GM23338 (cell line): ENCODE measurements at regions not wholly inside any gene's neighbourhood (a gene's known extent, or its start where the extent isn't known, plus 50 kb on each side); places are given as distances from the start of the nearest gene placed in this dataset.

Experiments used
- ATAC-seq: fragments of 200-7000 bp; cut with Tn5 transposase; 3 replicates; pipeline ENCODE4 v1.9.1; 2020
- DNase-seq: peaks from one replicate; pipeline ENCODE4 v3.0.0-alpha.2; 2015; ENCODE audit warnings: low spot score
- H2AFZ ChIP-seq: fragments of 200-600 bp; sonication (generic); 2 replicates; pipeline ENCODE4 v1.8.0; 2016; ENCODE audit warnings: antibody characterized with exemption, mild to moderate bottlenecking, moderate library complexity
- H3F3A ChIP-seq: fragments of 200-600 bp; sonication (generic); replicated peaks from 2 replicates; pipeline ENCODE4 v1.8.0; 2017; ENCODE audit warnings: antibody characterized with exemption, mixed run types, low read depth
- H3K27ac ChIP-seq: fragments of 200-600 bp; sonication (generic); 2 replicates; pipeline ENCODE4 v1.6.1; 2016; ENCODE audit warnings: low read depth
- H3K27me3 ChIP-seq: fragments of 200-600 bp; sonication (generic); 2 replicates; pipeline ENCODE4 v1.8.0; 2016; ENCODE audit warnings: mild to moderate bottlenecking, mixed run types, moderate library complexity; ENCODE audit not compliant: insufficient read depth
- H3K36me3 ChIP-seq: fragments of 200-600 bp; sonication (generic); 2 replicates; pipeline ENCODE4 v1.8.0; 2016; ENCODE audit warnings: mild to moderate bottlenecking; ENCODE audit not compliant: insufficient read depth
- H3K4me1 ChIP-seq: fragments of 200-600 bp; sonication (generic); 2 replicates; pipeline ENCODE4 v1.8.0; 2016; ENCODE audit warnings: mild to moderate bottlenecking, moderate library complexity; ENCODE audit not compliant: insufficient read depth
- H3K4me2 ChIP-seq: fragments of 200-600 bp; sonication (generic); 2 replicates; pipeline ENCODE4 v1.7.1; 2017; ENCODE audit warnings: mixed run types
- H3K4me3 ChIP-seq: fragments of 200-600 bp; sonication (generic); 2 replicates; pipeline ENCODE4 v1.6.1; 2016; ENCODE audit warnings: mixed run types
- H3K79me2 ChIP-seq: fragments of 200-600 bp; sonication (generic); replicated peaks from 2 replicates; pipeline ENCODE4 v1.8.0; 2017; ENCODE audit warnings: mild to moderate bottlenecking; ENCODE audit not compliant: insufficient read depth
- H3K9me2 ChIP-seq: fragments of 200-600 bp; sonication (generic); 2 replicates; pipeline ENCODE4 v1.8.0; 2017; ENCODE audit not compliant: insufficient read depth
- H4K20me1 ChIP-seq: fragments of 200-600 bp; sonication (generic); replicated peaks from 2 replicates; pipeline ENCODE4 v1.8.0; 2017; ENCODE audit warnings: mild to moderate bottlenecking; ENCODE audit not compliant: insufficient read depth
- H3K27ac Mint-ChIP-seq: 2 replicates; pipeline ENCODE4 v1.8.0; 2020; ENCODE audit warnings: inconsistent platforms, mild to moderate bottlenecking, moderate library complexity, mixed read lengths
- H3K27me3 Mint-ChIP-seq: 3 replicates; pipeline ENCODE4 v1.8.0; 2022; ENCODE audit warnings: low read depth, mild to moderate bottlenecking, moderate library complexity, mixed read lengths, inconsistent platforms; ENCODE audit not compliant: insufficient read depth, poor library complexity
- H3K36me3 Mint-ChIP-seq: 3 replicates; pipeline ENCODE4 v1.8.0; 2021; ENCODE audit warnings: low read depth, mild to moderate bottlenecking, inconsistent platforms, moderate library complexity, mixed read lengths
- H3K4me1 Mint-ChIP-seq: 3 replicates; pipeline ENCODE4 v1.8.0; 2020; ENCODE audit warnings: mild to moderate bottlenecking, inconsistent platforms, mixed read lengths
- H3K4me3 Mint-ChIP-seq: 3 replicates; pipeline ENCODE4 v1.8.0; 2021; ENCODE audit warnings: moderate library complexity, mild to moderate bottlenecking, inconsistent platforms, mixed read lengths
- H3K9me3 Mint-ChIP-seq: 3 replicates; pipeline ENCODE4 v1.8.0; 2020; ENCODE audit warnings: moderate library complexity, mild to moderate bottlenecking, inconsistent platforms, mixed read lengths
- CREB1 ChIP-seq: fragments of 250-450 bp; sonication (Bioruptor Pico); IDR thresholded peaks from 2 replicates; pipeline ENCODE4 v1.5.0; 2020; ENCODE audit warnings: low read depth, mild to moderate bottlenecking, moderate library complexity
- EZH2 ChIP-seq: fragments of 200-600 bp; sonication (generic); IDR thresholded peaks from one replicate; pipeline ENCODE4 v1.8.0; 2017; ENCODE audit warnings: antibody characterized with exemption, mild to moderate bottlenecking, low read depth; ENCODE audit not compliant: unreplicated experiment
- EZH2phosphoT487 ChIP-seq: fragments of 200-600 bp; sonication (generic); IDR thresholded peaks from one replicate; pipeline ENCODE4 v1.8.1; 2018; ENCODE audit warnings: antibody characterized with exemption; ENCODE audit not compliant: unreplicated experiment
- JUNB ChIP-seq: IDR thresholded peaks from one replicate; pipeline ENCODE4 v1.6.1; 2016; ENCODE audit warnings: antibody characterized with exemption; ENCODE audit not compliant: unreplicated experiment
- POLR2AphosphoS5 ChIP-seq: IDR thresholded peaks from 2 replicates; pipeline ENCODE4 v1.6.1; 2016; ENCODE audit warnings: antibody characterized with exemption, low read depth
- ZNF114 ChIP-seq: fragments of 250-450 bp; sonication (Bioruptor Pico); IDR thresholded peaks from 2 replicates; pipeline ENCODE4 v1.5.0; 2020; ENCODE audit warnings: mild to moderate bottlenecking, moderate library complexity
- ZNF331 ChIP-seq: fragments of 250-450 bp; sonication (Bioruptor Pico); IDR thresholded peaks from 2 replicates; pipeline ENCODE4 v1.5.0; 2020; ENCODE audit warnings: low read depth, mild to moderate bottlenecking, moderate library complexity
- TF ChIP-seq, protein P1 (sequence below): fragments of 250-450 bp; sonication (Bioruptor Pico); IDR thresholded peaks from 2 replicates; pipeline ENCODE4 v1.5.0; 2020; ENCODE audit warnings: mild to moderate bottlenecking, moderate library complexity
- TF ChIP-seq, protein P2 (sequence below), 2 experiments: fragments of 200-600 bp in 1 of 2; sonication (generic) in 1 of 2; conservative IDR thresholded peaks; 2 replicates each; pipeline versions ENCODE4 v1.5.1 to v1.6.1; 2016 to 2017; ENCODE audit warnings: antibody characterized with exemption in 2 of 2, low read depth in 2 of 2, mild to moderate bottlenecking in 2 of 2, moderate library complexity in 1 of 2
- TF ChIP-seq, protein P3 (sequence below): IDR thresholded peaks from 2 replicates; pipeline ENCODE4 v1.6.1; 2016; ENCODE audit warnings: antibody characterized with exemption

DNA sequence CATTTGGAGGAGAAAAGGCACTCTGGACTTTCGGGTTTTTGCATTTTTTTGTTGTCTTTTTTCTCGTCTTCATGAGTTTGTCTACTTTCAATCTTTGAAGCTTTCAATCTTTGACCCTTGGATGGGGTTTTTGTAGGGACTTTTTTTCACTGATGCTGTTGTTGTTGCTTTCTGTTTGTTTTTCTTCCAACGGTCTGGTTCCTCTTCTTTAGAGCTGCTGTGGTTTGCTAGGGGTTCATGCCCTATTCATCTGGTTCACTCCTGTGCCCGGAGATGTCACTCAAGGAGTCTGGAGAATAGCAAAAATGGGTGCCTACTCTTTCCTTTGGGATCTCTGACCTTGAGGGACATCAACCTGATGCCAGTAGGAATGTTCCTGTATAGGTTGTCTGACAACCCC, 378.6 kb upstream of the TYRP1 start:
- Histone ChIP-seq H3K36me3 (no peaks in the 10 kb centered on the region), H3K4me3 (no peak overlapping the region), H3F3A (no peaks in the 10 kb centered on the region), H3K4me1 (no peaks in the 10 kb centered on the region), H3K9me2 (peaks cover 4% of the 10 kb centered on the region; the same call in 1 of the 2 replicates), H3K27me3 (no peaks in the 10 kb centered on the region), H3K79me2 (no peaks in the 10 kb centered on the region), H3K4me2 (no peak overlapping the region), H4K20me1 (no peaks in the 10 kb centered on the region), H3K27ac (no peak overlapping the region), H2AFZ (no peak overlapping the region)
- no peak for TF ChIP-seq ZNF114 (CRISPR knock-in tag)
- TF ChIP-seq, protein P1, sequence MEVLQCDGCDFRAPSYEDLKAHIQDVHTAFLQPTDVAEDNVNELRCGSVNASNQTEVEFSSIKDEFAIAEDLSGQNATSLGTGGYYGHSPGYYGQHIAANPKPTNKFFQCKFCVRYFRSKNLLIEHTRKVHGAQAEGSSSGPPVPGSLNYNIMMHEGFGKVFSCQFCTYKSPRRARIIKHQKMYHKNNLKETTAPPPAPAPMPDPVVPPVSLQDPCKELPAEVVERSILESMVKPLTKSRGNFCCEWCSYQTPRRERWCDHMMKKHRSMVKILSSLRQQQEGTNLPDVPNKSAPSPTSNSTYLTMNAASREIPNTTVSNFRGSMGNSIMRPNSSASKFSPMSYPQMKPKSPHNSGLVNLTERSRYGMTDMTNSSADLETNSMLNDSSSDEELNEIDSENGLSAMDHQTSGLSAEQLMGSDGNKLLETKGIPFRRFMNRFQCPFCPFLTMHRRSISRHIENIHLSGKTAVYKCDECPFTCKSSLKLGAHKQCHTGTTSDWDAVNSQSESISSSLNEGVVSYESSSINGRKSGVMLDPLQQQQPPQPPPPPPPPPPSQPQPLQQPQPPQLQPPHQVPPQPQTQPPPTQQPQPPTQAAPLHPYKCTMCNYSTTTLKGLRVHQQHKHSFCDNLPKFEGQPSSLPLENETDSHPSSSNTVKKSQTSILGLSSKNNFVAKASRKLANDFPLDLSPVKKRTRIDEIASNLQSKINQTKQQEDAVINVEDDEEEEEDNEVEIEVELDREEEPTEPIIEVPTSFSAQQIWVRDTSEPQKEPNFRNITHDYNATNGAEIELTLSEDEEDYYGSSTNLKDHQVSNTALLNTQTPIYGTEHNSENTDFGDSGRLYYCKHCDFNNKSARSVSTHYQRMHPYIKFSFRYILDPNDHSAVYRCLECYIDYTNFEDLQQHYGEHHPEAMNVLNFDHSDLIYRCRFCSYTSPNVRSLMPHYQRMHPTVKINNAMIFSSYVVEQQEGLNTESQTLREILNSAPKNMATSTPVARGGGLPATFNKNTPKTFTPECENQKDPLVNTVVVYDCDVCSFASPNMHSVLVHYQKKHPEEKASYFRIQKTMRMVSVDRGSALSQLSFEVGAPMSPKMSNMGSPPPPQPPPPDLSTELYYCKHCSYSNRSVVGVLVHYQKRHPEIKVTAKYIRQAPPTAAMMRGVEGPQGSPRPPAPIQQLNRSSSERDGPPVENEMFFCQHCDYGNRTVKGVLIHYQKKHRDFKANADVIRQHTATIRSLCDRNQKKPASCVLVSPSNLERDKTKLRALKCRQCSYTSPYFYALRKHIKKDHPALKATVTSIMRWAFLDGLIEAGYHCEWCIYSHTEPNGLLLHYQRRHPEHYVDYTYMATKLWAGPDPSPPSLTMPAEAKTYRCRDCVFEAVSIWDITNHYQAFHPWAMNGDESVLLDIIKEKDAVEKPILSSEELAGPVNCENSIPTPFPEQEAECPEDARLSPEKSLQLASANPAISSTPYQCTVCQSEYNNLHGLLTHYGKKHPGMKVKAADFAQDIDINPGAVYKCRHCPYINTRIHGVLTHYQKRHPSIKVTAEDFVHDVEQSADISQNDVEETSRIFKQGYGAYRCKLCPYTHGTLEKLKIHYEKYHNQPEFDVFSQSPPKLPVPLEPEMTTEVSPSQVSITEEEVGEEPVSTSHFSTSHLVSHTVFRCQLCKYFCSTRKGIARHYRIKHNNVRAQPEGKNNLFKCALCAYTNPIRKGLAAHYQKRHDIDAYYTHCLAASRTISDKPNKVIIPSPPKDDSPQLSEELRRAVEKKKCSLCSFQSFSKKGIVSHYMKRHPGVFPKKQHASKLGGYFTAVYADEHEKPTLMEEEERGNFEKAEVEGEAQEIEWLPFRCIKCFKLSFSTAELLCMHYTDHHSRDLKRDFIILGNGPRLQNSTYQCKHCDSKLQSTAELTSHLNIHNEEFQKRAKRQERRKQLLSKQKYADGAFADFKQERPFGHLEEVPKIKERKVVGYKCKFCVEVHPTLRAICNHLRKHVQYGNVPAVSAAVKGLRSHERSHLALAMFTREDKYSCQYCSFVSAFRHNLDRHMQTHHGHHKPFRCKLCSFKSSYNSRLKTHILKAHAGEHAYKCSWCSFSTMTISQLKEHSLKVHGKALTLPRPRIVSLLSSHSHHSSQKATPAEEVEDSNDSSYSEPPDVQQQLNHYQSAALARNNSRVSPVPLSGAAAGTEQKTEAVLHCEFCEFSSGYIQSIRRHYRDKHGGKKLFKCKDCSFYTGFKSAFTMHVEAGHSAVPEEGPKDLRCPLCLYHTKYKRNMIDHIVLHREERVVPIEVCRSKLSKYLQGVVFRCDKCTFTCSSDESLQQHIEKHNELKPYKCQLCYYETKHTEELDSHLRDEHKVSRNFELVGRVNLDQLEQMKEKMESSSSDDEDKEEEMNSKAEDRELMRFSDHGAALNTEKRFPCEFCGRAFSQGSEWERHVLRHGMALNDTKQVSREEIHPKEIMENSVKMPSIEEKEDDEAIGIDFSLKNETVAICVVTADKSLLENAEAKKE (CRISPR knock-in tag), result no peak
- Mint-ChIP-seq H3K27me3 (peaks cover 3% of the 10 kb centered on the region), H3K27ac (no peak overlapping the region), H3K4me1 (no peaks in the 10 kb centered on the region), H3K9me3 (peaks cover 26% of the 10 kb centered on the region), H3K4me3 (no peak overlapping the region), H3K36me3 (peaks cover 7% of the 10 kb centered on the region; the same call in 2 of the 3 replicates)
- DNase-seq (no peak), ATAC-seq (no peak)

DNA sequence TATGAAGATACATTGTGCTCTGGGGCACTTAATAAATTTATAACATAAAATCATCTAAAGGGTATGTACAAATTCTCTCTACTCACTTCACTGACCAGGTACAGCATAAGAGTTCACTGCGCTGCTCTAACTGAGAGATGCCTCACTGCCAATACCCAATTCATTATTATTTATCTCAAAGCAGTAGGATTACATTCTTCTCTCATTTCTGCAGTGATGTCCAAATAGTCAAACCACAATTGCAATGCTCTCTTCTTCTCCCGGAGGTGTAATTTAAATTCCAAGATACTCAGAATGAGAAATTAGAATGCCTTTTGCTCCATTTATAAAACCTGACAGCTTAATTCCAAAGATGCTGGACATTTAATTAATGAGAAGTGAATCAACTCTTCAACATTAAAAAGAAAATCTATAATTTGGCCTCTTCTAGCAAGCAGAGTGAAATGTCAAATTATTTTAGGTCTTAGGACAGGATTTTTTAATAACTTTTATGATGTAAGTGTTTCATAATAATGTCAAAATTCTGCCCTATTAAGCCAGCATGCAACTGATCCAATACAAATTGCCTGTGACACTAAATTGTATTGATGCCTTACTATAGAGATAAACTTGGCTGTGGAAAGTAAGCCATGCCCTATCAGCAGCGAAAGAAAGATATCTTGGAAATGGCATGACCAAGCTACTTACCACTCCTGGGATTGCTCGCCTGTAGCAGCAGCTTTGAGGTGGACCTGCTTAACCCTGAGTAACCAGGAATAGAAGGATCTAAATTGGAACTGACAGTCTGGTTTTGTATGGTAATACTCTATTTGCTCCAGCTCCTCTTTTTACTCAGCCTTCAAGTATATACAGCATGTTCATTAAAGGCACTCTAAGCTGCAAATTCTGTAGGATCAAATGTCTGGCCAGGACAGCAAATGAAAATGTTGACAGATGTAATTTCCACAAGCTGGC, 374.2 kb upstream of the TYRP1 start:
- Mint-ChIP-seq H3K27ac (no peak overlapping the region), H3K9me3 (peaks cover 3% of the 10 kb centered on the region; the same call in 1 of the 3 replicates), H3K36me3 (0 out of 3 replicates have a peak, but pooled peaks cover 2% of the 10 kb centered on the region), H3K4me3 (no peak overlapping the region), H3K27me3 (no peaks in the 10 kb centered on the region), H3K4me1 (no peaks in the 10 kb centered on the region)
- Histone ChIP-seq H3K79me2 (no peaks in the 10 kb centered on the region), H3K36me3 (no peaks in the 10 kb centered on the region), H3K4me2 (no peak overlapping the region), H3K4me1 (no peaks in the 10 kb centered on the region), H3F3A (no peaks in the 10 kb centered on the region), H3K4me3 (no peak overlapping the region), H4K20me1 (no peaks in the 10 kb centered on the region), H3K27ac (no peak overlapping the region), H3K9me2 (peaks cover 4% of the 10 kb centered on the region; the same call in 1 of the 2 replicates), H3K27me3 (no peaks in the 10 kb centered on the region), H2AFZ (no peak overlapping the region)
- no peak for ATAC-seq
- DNase-seq, result no peak
- TF ChIP-seq CREB1 (CRISPR knock-in tag) (no peak), EZH2phosphoT487 (no peak), POLR2AphosphoS5 (no peak), ZNF331 (CRISPR knock-in tag) (no peak), EZH2 (no peak), ZNF114 (CRISPR knock-in tag) (no peak), JUNB (no peak)
- TF ChIP-seq, protein P2, sequence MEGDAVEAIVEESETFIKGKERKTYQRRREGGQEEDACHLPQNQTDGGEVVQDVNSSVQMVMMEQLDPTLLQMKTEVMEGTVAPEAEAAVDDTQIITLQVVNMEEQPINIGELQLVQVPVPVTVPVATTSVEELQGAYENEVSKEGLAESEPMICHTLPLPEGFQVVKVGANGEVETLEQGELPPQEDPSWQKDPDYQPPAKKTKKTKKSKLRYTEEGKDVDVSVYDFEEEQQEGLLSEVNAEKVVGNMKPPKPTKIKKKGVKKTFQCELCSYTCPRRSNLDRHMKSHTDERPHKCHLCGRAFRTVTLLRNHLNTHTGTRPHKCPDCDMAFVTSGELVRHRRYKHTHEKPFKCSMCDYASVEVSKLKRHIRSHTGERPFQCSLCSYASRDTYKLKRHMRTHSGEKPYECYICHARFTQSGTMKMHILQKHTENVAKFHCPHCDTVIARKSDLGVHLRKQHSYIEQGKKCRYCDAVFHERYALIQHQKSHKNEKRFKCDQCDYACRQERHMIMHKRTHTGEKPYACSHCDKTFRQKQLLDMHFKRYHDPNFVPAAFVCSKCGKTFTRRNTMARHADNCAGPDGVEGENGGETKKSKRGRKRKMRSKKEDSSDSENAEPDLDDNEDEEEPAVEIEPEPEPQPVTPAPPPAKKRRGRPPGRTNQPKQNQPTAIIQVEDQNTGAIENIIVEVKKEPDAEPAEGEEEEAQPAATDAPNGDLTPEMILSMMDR (conservative IDR thresholded peaks at IDR 0.05; ENCODE audit: low read depth in 2 of 2), result no peak
- TF ChIP-seq, protein P3, sequence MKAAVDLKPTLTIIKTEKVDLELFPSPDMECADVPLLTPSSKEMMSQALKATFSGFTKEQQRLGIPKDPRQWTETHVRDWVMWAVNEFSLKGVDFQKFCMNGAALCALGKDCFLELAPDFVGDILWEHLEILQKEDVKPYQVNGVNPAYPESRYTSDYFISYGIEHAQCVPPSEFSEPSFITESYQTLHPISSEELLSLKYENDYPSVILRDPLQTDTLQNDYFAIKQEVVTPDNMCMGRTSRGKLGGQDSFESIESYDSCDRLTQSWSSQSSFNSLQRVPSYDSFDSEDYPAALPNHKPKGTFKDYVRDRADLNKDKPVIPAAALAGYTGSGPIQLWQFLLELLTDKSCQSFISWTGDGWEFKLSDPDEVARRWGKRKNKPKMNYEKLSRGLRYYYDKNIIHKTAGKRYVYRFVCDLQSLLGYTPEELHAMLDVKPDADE, result no peak
